Tibial artery (tissue), 4 donors: ENCODE measurements at regions not wholly inside any gene's neighbourhood (a gene's known extent, or its start where the extent isn't known, plus 50 kb on each side); places are given as distances from the start of the nearest gene placed in this dataset.

ENCODE experiments used
- DNase-seq, 2 donors: peaks; one replicate each; pipeline ENCODE4 v3.0.0-alpha.2; 2019
- H3K27ac ChIP-seq, 2 donors: fragments of 200-600 bp; sonication (generic) in 1 of 2; 1 replicate in 1 of 2; 2 replicates in 1 of 2; pipeline ENCODE4 v1.5.1; 2018 to 2019; ENCODE audit warnings: mild to moderate bottlenecking in 1 of 2
- H3K27me3 ChIP-seq, 2 donors: fragments of 200-600 bp; sonication (generic) in 1 of 2; one replicate each; pipeline versions ENCODE4 v1.5.1 to v1.6.0; 2016 to 2019
- H3K36me3 ChIP-seq, 3 donors: fragments of 200-600 bp; sonication (generic) in 2 of 3; one replicate each; pipeline ENCODE4 v1.5.1; 2016 to 2019; ENCODE audit warnings: mild to moderate bottlenecking in 2 of 3
- H3K4me1 ChIP-seq, 4 donors: fragments of 200-600 bp; sonication (generic) in 2 of 4; 1 replicate in 3 of 4; 2 replicates in 1 of 4; pipeline ENCODE4 v1.5.1; 2016 to 2019
- H3K4me3 ChIP-seq, 2 donors: fragments of 200-600 bp; sonication (generic) in 1 of 2; 1 replicate in 1 of 2; 2 replicates in 1 of 2; pipeline ENCODE4 v1.5.1; 2018 to 2019; ENCODE audit warnings: mild to moderate bottlenecking in 2 of 2
- H3K9me3 ChIP-seq, 3 donors: fragments of 200-600 bp; sonication (generic) in 1 of 3; one replicate each; pipeline ENCODE4 v1.5.1; 2016 to 2019
- intact Hi-C: fragments of 100-400 bp; cut with DNase I; formaldehyde crosslinking; loops from one replicate; pipeline ENCODE4 v1.15.0; 2023; ENCODE audit warnings: low total_unique reads
- TF ChIP-seq, protein P1 (sequence below), 2 experiments: fragments of 200-600 bp in 1 of 2; fragments of 450-650 bp in 1 of 2; IDR thresholded peaks; one replicate each; pipeline ENCODE4 v1.5.1; 2017 to 2019; ENCODE audit warnings: antibody characterized with exemption in 2 of 2, mild to moderate bottlenecking in 1 of 2, moderate library complexity in 1 of 2

DNA sequence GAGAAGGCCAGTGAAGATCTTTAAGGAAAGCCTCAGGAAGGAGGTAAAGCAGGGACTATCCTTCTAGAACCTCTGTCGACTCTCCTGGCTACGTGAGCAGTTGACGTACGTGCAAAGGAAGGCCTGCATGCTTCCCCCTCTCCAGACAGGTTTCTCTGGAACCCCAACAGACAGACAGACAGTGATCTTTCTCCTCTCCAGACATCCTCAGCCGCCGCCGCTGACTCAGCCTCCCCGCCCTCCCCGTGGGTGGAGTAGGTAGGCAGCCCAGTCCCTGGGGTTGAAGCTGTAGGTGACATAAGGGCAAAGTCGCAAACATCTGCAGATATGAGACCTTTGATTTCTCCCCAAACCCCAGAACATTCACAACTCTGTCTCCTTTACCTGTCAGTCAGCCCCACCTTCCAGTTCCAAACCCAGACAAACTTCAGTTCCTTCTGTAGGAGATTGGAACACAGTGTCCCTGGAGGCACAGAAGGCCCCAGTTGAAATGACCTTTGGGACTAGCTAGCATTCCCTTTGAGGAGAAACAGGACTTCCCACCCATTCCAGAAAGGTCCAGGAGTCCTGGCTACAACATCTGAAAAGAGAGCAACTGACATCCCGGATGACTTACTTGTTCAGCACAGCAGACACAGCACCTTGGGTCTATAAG is 146.0 kb upstream of the JUN start:
- Histone ChIP-seq H3K4me1 (peaks cover 0 to 11% (median 7%) of the 10 kb centered on the region in 4 donors), H3K36me3 (no peaks in the 10 kb centered on the region), H3K27ac (no peak overlapping the region), H3K9me3 (no peaks in the 10 kb centered on the region), H3K4me3 (no peak overlapping the region), H3K27me3 (no peaks in the 10 kb centered on the region)
- TF ChIP-seq, protein P1, sequence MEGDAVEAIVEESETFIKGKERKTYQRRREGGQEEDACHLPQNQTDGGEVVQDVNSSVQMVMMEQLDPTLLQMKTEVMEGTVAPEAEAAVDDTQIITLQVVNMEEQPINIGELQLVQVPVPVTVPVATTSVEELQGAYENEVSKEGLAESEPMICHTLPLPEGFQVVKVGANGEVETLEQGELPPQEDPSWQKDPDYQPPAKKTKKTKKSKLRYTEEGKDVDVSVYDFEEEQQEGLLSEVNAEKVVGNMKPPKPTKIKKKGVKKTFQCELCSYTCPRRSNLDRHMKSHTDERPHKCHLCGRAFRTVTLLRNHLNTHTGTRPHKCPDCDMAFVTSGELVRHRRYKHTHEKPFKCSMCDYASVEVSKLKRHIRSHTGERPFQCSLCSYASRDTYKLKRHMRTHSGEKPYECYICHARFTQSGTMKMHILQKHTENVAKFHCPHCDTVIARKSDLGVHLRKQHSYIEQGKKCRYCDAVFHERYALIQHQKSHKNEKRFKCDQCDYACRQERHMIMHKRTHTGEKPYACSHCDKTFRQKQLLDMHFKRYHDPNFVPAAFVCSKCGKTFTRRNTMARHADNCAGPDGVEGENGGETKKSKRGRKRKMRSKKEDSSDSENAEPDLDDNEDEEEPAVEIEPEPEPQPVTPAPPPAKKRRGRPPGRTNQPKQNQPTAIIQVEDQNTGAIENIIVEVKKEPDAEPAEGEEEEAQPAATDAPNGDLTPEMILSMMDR (IDR thresholded peaks at IDR 0.05) = no peak
- intact Hi-C loops = no loop called here
- no peak for DNase-seq

DNA sequence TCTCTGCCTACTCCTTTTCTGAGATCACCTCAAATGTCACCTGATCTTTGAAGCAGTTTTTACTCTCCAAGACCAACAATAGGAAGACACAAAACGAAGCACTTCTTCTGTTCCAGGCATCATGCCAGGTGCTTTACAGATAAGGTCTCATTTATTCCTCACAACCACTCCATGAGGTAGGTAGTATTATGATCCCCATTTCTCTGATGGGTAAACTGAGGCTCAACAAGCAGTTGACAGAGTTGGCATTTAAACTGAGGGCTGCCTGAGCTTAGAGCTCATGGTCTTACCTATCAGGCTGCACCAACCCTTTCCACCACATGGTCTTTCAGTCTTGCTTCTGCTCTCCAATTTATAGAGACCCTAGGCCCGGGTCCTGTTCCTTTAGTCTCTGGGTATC is 147.2 kb upstream of the JUN start:
- no peak overlapping the region for H3K4me3 ChIP-seq
- no peak for DNase-seq
- H3K27ac ChIP-seq = no peak overlapping the region
- peaks cover 0 to 11% (median 7%) of the 10 kb centered on the region in 4 donors for H3K4me1 ChIP-seq
- no peaks in the 10 kb centered on the region for H3K36me3 ChIP-seq
- TF ChIP-seq, protein P1 (IDR thresholded peaks at IDR 0.05) = no peak
- H3K9me3 ChIP-seq = no peaks in the 10 kb centered on the region
- no peaks in the 10 kb centered on the region for H3K27me3 ChIP-seq
- intact Hi-C loops = no loop called here

DNA sequence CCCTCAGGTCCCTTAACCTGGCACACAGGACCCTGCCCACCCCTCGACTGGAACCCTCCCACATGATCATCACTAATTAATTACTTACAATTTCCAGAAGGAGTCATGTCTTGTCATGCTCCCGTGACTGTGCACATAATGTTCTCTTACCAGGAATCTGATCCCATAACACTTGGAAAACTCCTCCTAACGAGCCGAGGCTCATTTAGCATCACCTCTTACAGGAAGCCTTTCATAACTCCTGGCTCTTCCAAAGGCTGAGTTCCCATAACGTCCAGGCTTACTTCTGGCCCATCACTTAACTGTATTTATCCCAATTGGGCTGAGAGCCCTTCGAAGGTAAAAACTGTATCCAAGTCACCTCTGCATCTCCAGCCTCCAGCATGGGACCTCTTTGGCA is 147.9 kb upstream of the JUN start:
- Histone ChIP-seq H3K4me1 (peaks cover 0 to 11% (median 7%) of the 10 kb centered on the region in 4 donors), H3K9me3 (no peaks in the 10 kb centered on the region), H3K27ac (no peak overlapping the region), H3K4me3 (no peak overlapping the region), H3K36me3 (no peaks in the 10 kb centered on the region), H3K27me3 (no peaks in the 10 kb centered on the region)
- intact Hi-C loops = no loop called here
- TF ChIP-seq, protein P1 (IDR thresholded peaks at IDR 0.05) = no peak
- DNase-seq = no peak

DNA sequence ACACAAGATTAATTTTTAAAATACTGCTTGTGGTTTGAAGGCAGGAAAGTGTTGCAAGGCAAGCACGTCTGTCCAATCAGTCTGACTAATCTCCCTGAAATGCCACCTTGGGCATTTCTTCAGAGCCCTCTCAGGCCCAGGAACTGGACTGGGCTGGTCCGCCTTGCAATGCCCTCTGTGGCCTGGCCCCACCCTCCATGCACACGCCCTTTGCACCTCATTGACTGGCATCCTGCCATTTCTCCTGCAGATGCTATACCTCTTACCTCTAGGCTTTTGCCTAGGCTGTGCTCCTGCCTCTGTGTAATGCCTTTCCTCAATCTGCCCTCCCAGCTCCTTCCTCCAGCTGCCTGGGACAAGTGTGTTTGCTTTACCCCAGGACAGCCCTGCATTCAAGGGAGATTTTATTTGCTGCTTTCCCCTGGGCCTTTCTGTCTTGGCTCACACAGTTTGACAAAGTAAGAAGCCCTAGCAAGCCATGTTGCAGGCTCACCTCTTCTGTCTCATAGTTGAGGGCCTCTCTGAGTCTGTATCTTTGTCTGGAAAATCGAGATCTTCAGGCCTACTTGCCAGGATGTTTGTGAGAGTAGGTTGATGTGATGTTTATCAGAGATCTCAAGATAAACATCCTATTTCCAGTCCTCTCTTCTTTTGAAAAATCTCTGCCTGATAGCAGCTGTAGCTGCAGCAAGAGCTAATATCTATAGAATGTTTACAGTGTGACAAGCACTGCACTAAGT is 149.2 kb upstream of the JUN start:
- intact Hi-C loops = no loop called here
- peak in 1 of 2 donors; percentile 69 for DNase-seq
- H3K27me3 ChIP-seq = no peaks in the 10 kb centered on the region

DNA sequence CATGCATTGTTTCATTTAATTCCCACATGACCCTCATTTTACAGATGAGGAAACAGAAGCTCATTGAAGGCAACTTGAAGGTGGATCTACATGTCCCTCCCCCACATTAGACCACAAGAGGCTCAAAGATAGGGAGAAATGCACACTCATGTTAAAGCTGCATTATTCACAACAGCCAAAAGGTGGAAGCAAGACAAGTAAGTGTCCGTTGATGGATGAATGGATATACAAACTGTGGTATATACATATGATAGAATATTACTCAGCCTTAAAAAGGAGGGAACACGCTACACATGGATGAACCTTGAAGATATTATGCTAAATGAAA is 149.7 kb upstream of the JUN start:
- no peaks in the 10 kb centered on the region for H3K36me3 ChIP-seq
- H3K4me3 ChIP-seq = no peak overlapping the region
- no peaks in the 10 kb centered on the region for H3K9me3 ChIP-seq
- peak overlapping the region in 1 of 2 donors; percentile 68 for H3K27ac ChIP-seq
- intact Hi-C loops = no loop called here
- TF ChIP-seq, protein P1 (IDR thresholded peaks at IDR 0.05) = no peak
- H3K27me3 ChIP-seq = no peaks in the 10 kb centered on the region
- DNase-seq = no peak
- peaks cover 0 to 11% (median 7%) of the 10 kb centered on the region in 4 donors for H3K4me1 ChIP-seq

More for the DNA sequence above, 149.2 kb upstream of the JUN start:
- Histone ChIP-seq H3K36me3 (no peaks in the 10 kb centered on the region), H3K27ac (peak overlapping the region; percentile 54 to 68), H3K4me1 (peaks cover 0 to 11% (median 7%) of the 10 kb centered on the region in 4 donors), H3K9me3 (no peaks in the 10 kb centered on the region), H3K4me3 (no peak overlapping the region)
- TF ChIP-seq, protein P1 (IDR thresholded peaks at IDR 0.05) = no peak
